OCI-LY3 (cell line): ENCODE measurements at regions not wholly inside any gene's neighbourhood (a gene's known extent, or its start where the extent isn't known, plus 50 kb on each side); places are given as distances from the start of the nearest gene placed in this dataset.

Source experiments
- H2AFZ ChIP-seq: fragments of 200-600, 300-600 bp; shearing (Covaris generic); 2 replicates; pipeline ENCODE4 v1.6.0; 2014; ENCODE audit warnings: antibody characterized with exemption, low read depth, low read length
- H3K27ac ChIP-seq: fragments of 200-600, 300-600 bp; sonication (generic); 2 replicates; pipeline ENCODE4 v1.5.1; 2014; ENCODE audit warnings: mild to moderate bottlenecking, low read length, moderate library complexity, mixed read lengths
- H3K27me3 ChIP-seq: fragments of 200-600, 300-600 bp; sonication (generic); 2 replicates; pipeline ENCODE4 v1.6.1; 2014; ENCODE audit warnings: low read depth, low read length, mixed read lengths
- H3K36me3 ChIP-seq: fragments of 200-600, 300-600 bp; sonication (generic); replicated peaks from 2 replicates; pipeline ENCODE3; 2014; ENCODE audit warnings: low read depth, low read length, mixed read lengths
- H3K4me1 ChIP-seq: fragments of 300-600, 200-600 bp; sonication (generic); 2 replicates; pipeline ENCODE4 v1.6.1; 2014; ENCODE audit warnings: low read length, mixed read lengths
- H3K4me2 ChIP-seq: fragments of 200-600, 300-600 bp; sonication (generic); 2 replicates; pipeline ENCODE4 v1.6.1; 2014; ENCODE audit warnings: low read length, mixed read lengths
- H3K4me3 ChIP-seq: fragments of 300-600, 200-600 bp; sonication (generic); 2 replicates; pipeline ENCODE4 v1.5.1; 2014; ENCODE audit warnings: antibody characterized with exemption, mild to moderate bottlenecking, low read length, moderate library complexity
- H3K79me2 ChIP-seq: fragments of 300-600, 200-600 bp; shearing (Covaris generic); 2 replicates; pipeline ENCODE4 v1.6.1; 2014; ENCODE audit warnings: mild to moderate bottlenecking, low read length, mixed read lengths
- H3K9ac ChIP-seq: fragments of 300-600, 200-600 bp; shearing (Covaris generic); 2 replicates; pipeline ENCODE4 v1.6.0; 2014; ENCODE audit warnings: mild to moderate bottlenecking, low read length, moderate library complexity
- H3K9me3 ChIP-seq: fragments of 200-600, 300-600 bp; shearing (Covaris generic); 2 replicates; pipeline ENCODE4 v1.6.1; 2014; ENCODE audit warnings: low read length, mixed read lengths; ENCODE audit not compliant: insufficient read depth
- H4K20me1 ChIP-seq: fragments of 200-600, 300-600 bp; sonication (generic); 2 replicates; pipeline ENCODE4 v1.6.1; 2016; ENCODE audit warnings: low read length, mixed read lengths; ENCODE audit not compliant: insufficient read depth
- EZH2phosphoT487 ChIP-seq: fragments of 200-600 bp; shearing (Covaris generic); IDR thresholded peaks from 2 replicates; pipeline ENCODE4 v1.6.1; 2018; ENCODE audit warnings: antibody characterized with exemption, mixed run types, low read depth
- TF ChIP-seq, protein P1 (sequence below): fragments of 200-600, 300-600 bp; sonication (generic); IDR thresholded peaks from 2 replicates; pipeline ENCODE4 v1.5.1; 2014; ENCODE audit warnings: antibody characterized with exemption, low read length, low read depth

DNA sequence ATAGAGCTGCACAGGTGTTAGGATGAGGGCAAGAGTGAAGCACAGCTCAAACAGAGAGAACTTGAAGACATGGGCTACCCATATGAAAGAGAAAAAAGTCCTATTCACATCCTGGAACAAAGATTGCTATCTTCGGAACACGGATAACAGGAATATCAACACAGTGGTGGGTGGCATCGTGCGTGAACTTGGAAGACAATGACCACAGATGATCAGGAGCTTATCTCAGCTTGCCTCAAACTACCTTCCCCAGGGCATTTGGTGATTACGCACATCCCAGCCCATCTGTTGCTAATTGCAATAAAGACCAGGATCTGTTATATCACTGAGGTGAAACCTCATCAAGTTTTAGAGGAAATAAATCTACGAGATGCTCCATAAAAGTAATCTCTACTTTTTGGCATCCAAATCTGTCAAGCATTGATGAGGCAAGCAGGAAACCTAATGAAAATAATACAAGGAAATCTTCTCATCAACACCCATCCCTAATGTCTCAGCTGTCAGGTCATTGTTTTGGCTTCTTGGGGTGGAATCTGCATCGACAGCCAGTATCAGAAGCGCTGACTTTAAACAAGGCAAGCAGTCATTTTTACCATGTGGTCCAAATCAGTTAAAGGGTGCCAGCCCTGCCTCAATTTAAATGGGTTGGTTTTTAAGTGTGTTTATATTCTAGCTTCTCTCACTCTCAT lies 188.2 kb downstream of the SPCS3 start:
- Histone ChIP-seq H3K27me3 (no peaks in the 10 kb centered on the region), H3K4me1 (no peaks in the 10 kb centered on the region), H2AFZ (no peak overlapping the region), H3K9me3 (no peaks in the 10 kb centered on the region), H3K79me2 (no peaks in the 10 kb centered on the region), H3K36me3 (no peaks in the 10 kb centered on the region), H3K4me2 (no peak overlapping the region), H3K9ac (no peak overlapping the region), H4K20me1 (no peaks in the 10 kb centered on the region), H3K27ac (no peak overlapping the region), H3K4me3 (no peak overlapping the region)
- TF ChIP-seq, protein P1, sequence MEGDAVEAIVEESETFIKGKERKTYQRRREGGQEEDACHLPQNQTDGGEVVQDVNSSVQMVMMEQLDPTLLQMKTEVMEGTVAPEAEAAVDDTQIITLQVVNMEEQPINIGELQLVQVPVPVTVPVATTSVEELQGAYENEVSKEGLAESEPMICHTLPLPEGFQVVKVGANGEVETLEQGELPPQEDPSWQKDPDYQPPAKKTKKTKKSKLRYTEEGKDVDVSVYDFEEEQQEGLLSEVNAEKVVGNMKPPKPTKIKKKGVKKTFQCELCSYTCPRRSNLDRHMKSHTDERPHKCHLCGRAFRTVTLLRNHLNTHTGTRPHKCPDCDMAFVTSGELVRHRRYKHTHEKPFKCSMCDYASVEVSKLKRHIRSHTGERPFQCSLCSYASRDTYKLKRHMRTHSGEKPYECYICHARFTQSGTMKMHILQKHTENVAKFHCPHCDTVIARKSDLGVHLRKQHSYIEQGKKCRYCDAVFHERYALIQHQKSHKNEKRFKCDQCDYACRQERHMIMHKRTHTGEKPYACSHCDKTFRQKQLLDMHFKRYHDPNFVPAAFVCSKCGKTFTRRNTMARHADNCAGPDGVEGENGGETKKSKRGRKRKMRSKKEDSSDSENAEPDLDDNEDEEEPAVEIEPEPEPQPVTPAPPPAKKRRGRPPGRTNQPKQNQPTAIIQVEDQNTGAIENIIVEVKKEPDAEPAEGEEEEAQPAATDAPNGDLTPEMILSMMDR, result no peak

DNA sequence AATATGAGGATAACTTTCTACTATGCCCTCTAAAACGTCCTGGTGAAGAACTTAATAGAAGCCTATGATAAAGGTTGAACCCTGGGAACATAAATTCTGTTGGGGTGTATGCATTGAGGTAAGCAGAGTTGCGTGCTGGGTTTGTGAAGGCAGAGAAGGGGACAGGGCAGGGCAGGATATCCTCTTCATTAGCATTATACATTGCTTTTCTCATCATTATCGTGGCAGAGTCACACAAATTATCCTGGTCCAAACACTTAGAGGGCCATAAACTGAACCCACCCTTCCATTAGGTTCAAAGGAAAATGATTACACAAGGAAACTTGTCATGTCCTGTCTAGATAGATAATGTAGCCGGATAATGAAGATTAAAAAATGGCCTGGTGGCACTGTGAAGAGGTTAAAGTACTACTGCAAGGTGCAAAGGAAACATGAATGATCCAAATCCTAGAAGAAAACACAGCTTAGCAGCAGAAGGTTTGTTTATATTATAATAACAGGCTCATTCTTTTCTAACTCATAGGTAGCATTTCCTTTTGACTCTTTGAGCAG lies 189.1 kb downstream of the SPCS3 start:
- no peaks in the 10 kb centered on the region for H3K36me3 ChIP-seq
- H3K79me2 ChIP-seq, result no peaks in the 10 kb centered on the region
- no peak overlapping the region for H2AFZ ChIP-seq
- TF ChIP-seq, protein P1, result no peak
- no peak for TF ChIP-seq EZH2phosphoT487
- no peak overlapping the region for H3K9ac ChIP-seq
- no peak overlapping the region for H3K27ac ChIP-seq
- no peaks in the 10 kb centered on the region for H3K9me3 ChIP-seq
- no peaks in the 10 kb centered on the region for H3K4me1 ChIP-seq
- H3K27me3 ChIP-seq, result no peaks in the 10 kb centered on the region
- H3K4me2 ChIP-seq, result no peak overlapping the region
- H4K20me1 ChIP-seq, result no peaks in the 10 kb centered on the region
- no peak overlapping the region for H3K4me3 ChIP-seq

DNA sequence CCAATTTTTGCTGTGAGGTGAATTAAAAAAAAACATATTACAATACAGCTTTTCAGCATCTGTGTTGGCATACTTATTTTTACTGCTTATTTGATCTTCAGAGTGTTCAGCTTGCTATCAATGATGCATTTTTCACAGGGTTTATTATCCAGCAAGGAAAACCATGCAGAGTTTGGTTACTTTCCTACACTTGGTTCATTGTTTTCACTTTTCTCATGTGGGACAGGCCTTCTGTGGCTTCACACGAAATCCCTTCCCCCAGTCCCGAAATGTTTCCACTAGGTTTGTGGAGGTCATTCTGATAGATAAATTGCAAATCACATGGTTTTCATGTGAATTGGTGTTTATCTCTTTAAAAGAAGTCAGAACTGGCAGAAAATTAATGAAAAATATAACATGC lies 205.8 kb downstream of the SPCS3 start:
- Histone ChIP-seq H4K20me1 (no peaks in the 10 kb centered on the region), H3K4me1 (no peaks in the 10 kb centered on the region), H3K9me3 (no peaks in the 10 kb centered on the region), H3K79me2 (no peaks in the 10 kb centered on the region), H3K27ac (no peak overlapping the region), H3K4me2 (no peak overlapping the region), H3K4me3 (no peak overlapping the region), H2AFZ (no peak overlapping the region), H3K36me3 (no peaks in the 10 kb centered on the region), H3K27me3 (no peaks in the 10 kb centered on the region), H3K9ac (no peak overlapping the region)
- TF ChIP-seq, protein P1, result no peak

DNA sequence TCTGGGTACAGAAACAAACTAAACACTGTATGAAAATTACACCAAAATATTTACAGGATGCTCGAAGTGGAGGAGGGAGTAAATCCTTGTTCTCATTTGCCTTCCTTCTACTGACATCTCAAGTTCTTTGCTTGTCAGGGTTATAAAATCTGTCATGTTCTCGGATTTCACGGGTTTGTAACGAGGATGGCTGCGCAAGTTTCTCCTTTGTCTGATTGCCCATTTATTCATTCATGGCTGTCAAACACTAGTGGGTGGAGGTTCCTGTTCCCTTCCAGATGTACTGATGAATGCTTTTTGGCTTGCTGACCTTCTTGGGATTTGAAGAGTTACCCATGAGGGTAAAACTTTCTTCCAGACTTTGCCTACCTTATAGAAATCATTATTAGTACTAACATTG lies 206.9 kb downstream of the SPCS3 start:
- Histone ChIP-seq H3K9me3 (no peaks in the 10 kb centered on the region), H3K9ac (no peak overlapping the region), H3K27me3 (no peaks in the 10 kb centered on the region), H3K4me1 (no peaks in the 10 kb centered on the region), H3K79me2 (no peaks in the 10 kb centered on the region), H4K20me1 (no peaks in the 10 kb centered on the region), H3K4me2 (no peak overlapping the region), H3K36me3 (no peaks in the 10 kb centered on the region), H2AFZ (no peak overlapping the region), H3K27ac (no peak overlapping the region), H3K4me3 (no peak overlapping the region)
- TF ChIP-seq EZH2phosphoT487, result no peak
- TF ChIP-seq, protein P1, result no peak
